HCT116 (cell line): ENCODE measurements at regions not wholly inside any gene's neighbourhood (a gene's known extent, or its start where the extent isn't known, plus 50 kb on each side); places are given as distances from the start of the nearest gene placed in this dataset.

ENCODE experiments used
- ATAC-seq: fragments of 200-7000 bp; cut with Tn5 transposase; 2 replicates; pipeline ENCODE4 v1.9.1; 2020; ENCODE audit warnings: mild to moderate bottlenecking, moderate library complexity
- BruUV-seq: library from RNA; stranded (reverse); fragments of 400-500 nt; replicated peaks from 2 replicates; lab custom pipeline; 2021; lab: Mats Ljungman, UMichigan
- CTCF ChIA-PET: fragments of 300-600 bp; sonication (Branson Sonifier 250); formaldehyde crosslinking; loops from one replicate; lab custom pipeline; 2021; ENCODE audit warnings: antibody characterized with exemption; lab: Charles Lee
- POLR2A ChIA-PET: fragments of 300-600, 350-600 bp; sonication (Branson Sonifier 250); formaldehyde crosslinking; loops from one replicate; lab custom pipeline; 2021; ENCODE audit warnings: antibody characterized with exemption; lab: Charles Lee
- RAD21 ChIA-PET, 2 experiments: fragments of 300-600 bp; sonication (Branson Sonifier 250); formaldehyde crosslinking; loops; one replicate each; lab custom pipeline; 2023; ENCODE audit warnings: low total read pairs in 2 of 2; ENCODE audit not compliant: uncharacterized antibody in 2 of 2, unreplicated experiment in 2 of 2, low non-redundant PET in 1 of 2; lab: Charles Lee
- DNase-seq: peaks from one replicate; pipeline ENCODE4 v3.0.0-alpha.2; 2010; ENCODE audit warnings: low read depth, low spot score
- H2AFZ ChIP-seq: fragments of 200-600 bp; shearing (Covaris generic), sonication (generic); 2 replicates; pipeline ENCODE4 v1.6.1; 2017; ENCODE audit warnings: low read depth, mixed run types, mixed read lengths, antibody characterized with exemption, low read length; ENCODE audit not compliant: poor library complexity, severe bottlenecking
- H3K27ac ChIP-seq: 2 replicates; pipeline ENCODE4 v1.5.1; 2012; ENCODE audit warnings: low read depth, low read length
- H3K27me3 ChIP-seq: fragments of 200-600 bp; sonication (generic); 2 replicates; pipeline ENCODE4 v1.6.1; 2016; ENCODE audit warnings: mixed run types, low read length, mixed read lengths; ENCODE audit not compliant: insufficient read depth
- H3K36me3 ChIP-seq, 2 experiments: fragments of 200-500 bp in 1 of 2; fragments of 200-600 bp in 1 of 2; sonication (Bioruptor generic) in 1 of 2; sonication (generic) in 1 of 2; 2 replicates each; pipeline versions ENCODE4 v1.5.1 to v1.6.1; 2014 to 2016; ENCODE audit warnings: low read length in 2 of 2, inconsistent platforms in 1 of 2, mixed read lengths in 1 of 2, mixed run types in 1 of 2; ENCODE audit not compliant: insufficient read depth in 2 of 2, control insufficient read depth in 1 of 2
- H3K4me1 ChIP-seq, 2 experiments: fragments of 200-600 bp in 1 of 2; sonication (generic) in 1 of 2; 2 replicates each; pipeline versions ENCODE4 v1.5.1 to v1.6.1; 2012 to 2017; ENCODE audit warnings: low read length in 2 of 2, inconsistent platforms in 1 of 2, mild to moderate bottlenecking in 1 of 2, mixed read lengths in 1 of 2, mixed run types in 1 of 2, moderate library complexity in 1 of 2; ENCODE audit not compliant: insufficient read depth in 2 of 2, control insufficient read depth in 1 of 2
- H3K4me2 ChIP-seq: fragments of 200-600 bp; sonication (generic); 2 replicates; pipeline ENCODE4 v1.6.1; 2017; ENCODE audit warnings: mixed run types, low read length, mixed read lengths
- H3K4me3 ChIP-seq, 2 experiments: fragments of 200-600 bp in 1 of 2; sonication (generic) in 1 of 2; replicated peaks in 1 of 2; 2 replicates each; pipeline ENCODE4 v1.5.1; 2011 to 2016; ENCODE audit warnings: low read length in 2 of 2, control low read depth in 1 of 2, low read depth in 1 of 2, mild to moderate bottlenecking in 1 of 2, mixed read lengths in 1 of 2, mixed run types in 1 of 2
- H3K79me2 ChIP-seq: fragments of 200-600 bp; sonication (generic); 2 replicates; pipeline ENCODE4 v1.6.1; 2017; ENCODE audit warnings: mild to moderate bottlenecking, mixed run types, low read length, moderate library complexity, mixed read lengths; ENCODE audit not compliant: insufficient read depth
- H3K9ac ChIP-seq: fragments of 200-600 bp; sonication (generic); 2 replicates; pipeline ENCODE4 v1.6.1; 2016; ENCODE audit warnings: low read length, mixed read lengths
- H3K9me2 ChIP-seq: fragments of 200-600 bp; sonication (generic), shearing (Covaris generic); 2 replicates; pipeline ENCODE4 v1.6.1; 2017; ENCODE audit warnings: mixed run types, mild to moderate bottlenecking, moderate library complexity; ENCODE audit not compliant: insufficient read depth
- H3K9me3 ChIP-seq, 2 experiments: fragments of 200-500 bp in 1 of 2; fragments of 200-600 bp in 1 of 2; sonication (Bioruptor generic) in 1 of 2; sonication (generic) in 1 of 2; 2 replicates each; pipeline ENCODE4 v1.6.1; 2014 to 2017; ENCODE audit warnings: low read length in 2 of 2, mixed read lengths in 2 of 2, inconsistent platforms in 1 of 2, low read depth in 1 of 2, mild to moderate bottlenecking in 1 of 2, mixed run types in 1 of 2, moderate library complexity in 1 of 2; ENCODE audit not compliant: control insufficient read depth in 1 of 2, insufficient read depth in 1 of 2
- H4K20me1 ChIP-seq: fragments of 200-600 bp; sonication (generic), shearing (Covaris generic); 2 replicates; pipeline ENCODE4 v1.6.1; 2017; ENCODE audit warnings: mixed run types, mild to moderate bottlenecking, moderate library complexity; ENCODE audit not compliant: insufficient read depth
- CTCF ChIP-seq, 3 experiments: fragments of 200-600 bp in 1 of 3; sonication (generic) in 1 of 3; IDR thresholded peaks in 2 of 3; conservative IDR thresholded peaks in 1 of 3; 2 replicates each; pipeline ENCODE4 v1.5.1; 2012 to 2017; ENCODE audit warnings: low read depth in 2 of 3, low read length in 2 of 3, antibody characterized with exemption in 1 of 3, borderline replicate concordance in 1 of 3, control low read depth in 1 of 3, mild to moderate bottlenecking in 1 of 3, mixed read lengths in 1 of 3, mixed run types in 1 of 3, moderate library complexity in 1 of 3; ENCODE audit not compliant: insufficient read depth in 1 of 3
- ELF1 ChIP-seq: IDR thresholded peaks from 2 replicates; pipeline ENCODE4 v1.6.1; 2012; ENCODE audit warnings: low read depth, borderline replicate concordance
- EZH2phosphoT487 ChIP-seq: fragments of 200-600 bp; IDR thresholded peaks from 2 replicates; pipeline ENCODE4 v1.6.1; 2018; ENCODE audit warnings: antibody characterized with exemption, borderline replicate concordance
- RAD21 ChIP-seq: IDR thresholded peaks from 2 replicates; pipeline ENCODE4 v1.6.1; 2012; ENCODE audit warnings: low read depth, mild to moderate bottlenecking
- SIN3A ChIP-seq: IDR thresholded peaks from 2 replicates; pipeline ENCODE4 v1.6.1; 2012; ENCODE audit warnings: low read depth
- SP1 ChIP-seq: IDR thresholded peaks from 2 replicates; pipeline ENCODE4 v1.6.1; 2012; ENCODE audit warnings: low read depth
- YY1 ChIP-seq: IDR thresholded peaks from 2 replicates; pipeline ENCODE4 v1.6.1; 2011; ENCODE audit warnings: low read length, low read depth, moderate library complexity, mild to moderate bottlenecking; ENCODE audit not compliant: insufficient replicate concordance; ENCODE audit errors: extremely low read depth
- ZFX ChIP-seq: fragments of 450-650 bp; IDR thresholded peaks from 2 replicates; pipeline ENCODE4 v1.6.1; 2017
- intact Hi-C: fragments of 100-400 bp; cut with micrococcal nuclease; formaldehyde crosslinking; loops from 2 replicates; pipeline ENCODE4 v1.10.0; 2022

DNA sequence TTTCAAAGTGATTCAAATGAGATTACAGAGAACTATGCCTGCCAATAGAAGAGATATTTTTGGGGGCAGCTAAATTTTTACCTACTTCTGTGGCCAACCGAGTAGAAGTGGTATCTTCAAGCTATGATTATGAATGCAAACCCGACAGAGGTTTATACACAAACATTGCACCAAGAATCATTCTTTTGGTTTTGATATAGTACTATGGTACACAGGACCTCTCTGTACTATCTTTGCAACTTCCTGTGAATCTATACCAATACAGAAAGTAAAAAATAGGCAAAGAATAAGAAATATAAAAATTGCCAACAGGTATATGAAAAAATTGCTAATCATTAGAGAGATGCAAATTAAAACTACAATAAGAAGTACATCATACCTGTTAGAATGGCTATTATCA is 103.2 kb upstream of the VIPR2 start:
- TF ChIP-seq RAD21 = no peak
- no peak for TF ChIP-seq SIN3A
- TF ChIP-seq EZH2phosphoT487 = no peak
- TF ChIP-seq ZFX = no peak
- no peak for TF ChIP-seq YY1
- TF ChIP-seq CTCF (IDR thresholded peaks at IDR 0.05 in 2 of 3, conservative IDR thresholded peaks at IDR 0.05 in 1 of 3; ENCODE audit: borderline replicate concordance in 1 of 3, insufficient read depth in 1 of 3, low read depth in 2 of 3, low read length in 2 of 3) = no peak
- TF ChIP-seq SP1 = no peak
- TF ChIP-seq ELF1 = no peak
- DNase-seq (no peak), ATAC-seq (no peak)
- ChIA-PET CTCF (no interaction called here), RAD21 (no interaction called here), POLR2A (no interaction called here)
- H2AFZ ChIP-seq = no peak overlapping the region
- no peaks in the 10 kb centered on the region for H3K36me3 ChIP-seq
- no peaks in the 10 kb centered on the region for H4K20me1 ChIP-seq
- BruUV-seq = no TSS peak
- H3K9ac ChIP-seq = no peak overlapping the region
- H3K4me2 ChIP-seq = no peak overlapping the region
- H3K4me1 ChIP-seq = no peaks in the 10 kb centered on the region
- H3K4me3 ChIP-seq = no peak overlapping the region
- no peaks in the 10 kb centered on the region for H3K79me2 ChIP-seq
- H3K9me2 ChIP-seq = no peaks in the 10 kb centered on the region
- H3K27me3 ChIP-seq = peaks cover 17% of the 10 kb centered on the region; the same call in 1 of the 2 replicates
- H3K27ac ChIP-seq = no peak overlapping the region
- intact Hi-C loops = no loop called here
- no peaks in the 10 kb centered on the region for H3K9me3 ChIP-seq
